H9 (cell line): ENCODE measurements at regions not wholly inside any gene's neighbourhood (a gene's known extent, or its start where the extent isn't known, plus 50 kb on each side); places are given as distances from the start of the nearest gene placed in this dataset.

Experiments used
- DNase-seq: peaks from one replicate; pipeline ENCODE4 v3.0.0-alpha.2; 2017
- H2AFZ ChIP-seq: one replicate; pipeline ENCODE4 v1.6.1; 2013; ENCODE audit warnings: mild to moderate bottlenecking, low read length, control low read depth, moderate library complexity
- H2AK5ac ChIP-seq: 2 replicates; pipeline ENCODE4 v1.6.1; 2013; ENCODE audit warnings: low read length, control low read depth, mixed read lengths; ENCODE audit not compliant: insufficient read length
- H2BK120ac ChIP-seq: one replicate; pipeline ENCODE4 v1.6.1; 2013; ENCODE audit warnings: low read depth, mild to moderate bottlenecking, low read length, control low read depth, inconsistent platforms; ENCODE audit not compliant: poor library complexity, severe bottlenecking
- H2BK12ac ChIP-seq: 2 replicates; pipeline ENCODE4 v1.6.1; 2013; ENCODE audit warnings: low read length, control low read depth, mixed read lengths, low read depth; ENCODE audit not compliant: insufficient read length
- H2BK15ac ChIP-seq: 2 replicates; pipeline ENCODE4 v1.6.1; 2013; ENCODE audit warnings: low read depth, low read length, control low read depth
- H2BK20ac ChIP-seq: one replicate; pipeline ENCODE4 v1.6.1; 2013; ENCODE audit warnings: low read depth, mild to moderate bottlenecking, low read length, control low read depth, inconsistent platforms; ENCODE audit not compliant: poor library complexity, severe bottlenecking
- H2BK5ac ChIP-seq: 2 replicates; pipeline ENCODE4 v1.6.1; 2013; ENCODE audit warnings: low read length, control low read depth, mixed read lengths; ENCODE audit not compliant: insufficient read length
- H3K14ac ChIP-seq: 2 replicates; pipeline ENCODE4 v1.6.1; 2013; ENCODE audit warnings: low read length, control low read depth; ENCODE audit not compliant: insufficient read depth
- H3K18ac ChIP-seq: 2 replicates; pipeline ENCODE4 v1.6.1; 2013; ENCODE audit warnings: low read depth, mild to moderate bottlenecking, mixed read lengths, low read length, control low read depth; ENCODE audit not compliant: insufficient read length
- H3K23ac ChIP-seq: 2 replicates; pipeline ENCODE4 v1.6.1; 2013; ENCODE audit warnings: low read length, control low read depth, mixed read lengths, low read depth; ENCODE audit not compliant: insufficient read length
- H3K23me2 ChIP-seq: 2 replicates; pipeline ENCODE4 v1.6.1; 2013; ENCODE audit warnings: low read depth, mild to moderate bottlenecking, mixed read lengths, low read length, control low read depth; ENCODE audit not compliant: insufficient read length, poor library complexity, severe bottlenecking
- H3K27ac ChIP-seq: 2 replicates; pipeline ENCODE4 v1.5.1; 2013; ENCODE audit warnings: low read length, control low read depth, mixed read lengths, low read depth; ENCODE audit not compliant: insufficient read length
- H3K27me3 ChIP-seq: 2 replicates; pipeline ENCODE4 v1.6.1; 2013; ENCODE audit warnings: low read length, control low read depth, inconsistent platforms; ENCODE audit not compliant: insufficient read depth
- H3K4ac ChIP-seq: 2 replicates; pipeline ENCODE4 v1.6.1; 2013; ENCODE audit warnings: low read depth, mild to moderate bottlenecking, control low read depth, inconsistent platforms, low read length, moderate library complexity
- H3K4me1 ChIP-seq: 2 replicates; pipeline ENCODE4 v1.6.1; 2013; ENCODE audit warnings: low read length, control low read depth, inconsistent platforms; ENCODE audit not compliant: insufficient read depth
- H3K4me2 ChIP-seq: 2 replicates; pipeline ENCODE4 v1.6.1; 2013; ENCODE audit warnings: low read length, control low read depth, mixed read lengths; ENCODE audit not compliant: insufficient read length, insufficient read depth
- H3K56ac ChIP-seq: 2 replicates; pipeline ENCODE4 v1.6.1; 2013; ENCODE audit warnings: low read depth, mild to moderate bottlenecking, mixed read lengths, low read length, control low read depth; ENCODE audit not compliant: insufficient read length
- H3K79me1 ChIP-seq: 2 replicates; pipeline ENCODE4 v1.6.1; 2013; ENCODE audit warnings: low read depth, mild to moderate bottlenecking, moderate library complexity, low read length, control low read depth, inconsistent platforms; ENCODE audit not compliant: insufficient read depth, poor library complexity, severe bottlenecking
- H3K79me2 ChIP-seq: 2 replicates; pipeline ENCODE4 v1.6.1; 2013; ENCODE audit warnings: low read length, control low read depth, inconsistent platforms; ENCODE audit not compliant: insufficient read depth
- H3K9ac ChIP-seq: 2 replicates; pipeline ENCODE4 v1.6.1; 2013; ENCODE audit warnings: low read length, control low read depth, mixed read lengths; ENCODE audit not compliant: insufficient read length; ENCODE audit errors: extremely low read depth
- H3K9me3 ChIP-seq: one replicate; pipeline ENCODE4 v1.6.1; 2013; ENCODE audit warnings: low read depth, low read length, inconsistent platforms; ENCODE audit not compliant: control insufficient read depth
- H3T11ph ChIP-seq: one replicate; pipeline ENCODE4 v1.6.1; 2013; ENCODE audit warnings: mild to moderate bottlenecking, low read length, control low read depth, inconsistent platforms
- H4K20me1 ChIP-seq: one replicate; pipeline ENCODE4 v1.6.1; 2013; ENCODE audit not compliant: control insufficient read depth, insufficient read length, insufficient read depth
- H4K5ac ChIP-seq: 2 replicates; pipeline ENCODE4 v1.6.1; 2013; ENCODE audit warnings: low read depth, mild to moderate bottlenecking, mixed read lengths, low read length, control low read depth; ENCODE audit not compliant: insufficient read length
- H4K8ac ChIP-seq: replicated peaks from 2 replicates; pipeline ENCODE4 v1.6.1; 2013; ENCODE audit warnings: low read length, control low read depth, mixed read lengths, low read depth; ENCODE audit not compliant: insufficient read length
- H4K91ac ChIP-seq: 2 replicates; pipeline ENCODE4 v1.6.1; 2013; ENCODE audit warnings: low read depth, mild to moderate bottlenecking, moderate library complexity, mixed read lengths, low read length, control low read depth; ENCODE audit not compliant: insufficient read length
- H3K27ac Mint-ChIP-seq, 3 experiments: 2 replicates in 2 of 3; 3 replicates in 1 of 3; pipeline ENCODE4 v1.8.0; 2020 to 2021; ENCODE audit warnings: mixed read lengths in 3 of 3, mild to moderate bottlenecking in 1 of 3, moderate library complexity in 1 of 3
- H3K27me3 Mint-ChIP-seq: 2 replicates; pipeline ENCODE4 v1.8.0; 2021; ENCODE audit warnings: low read depth, mild to moderate bottlenecking, moderate library complexity, mixed read lengths
- H3K36me3 Mint-ChIP-seq, 3 experiments: 2 replicates in 2 of 3; 3 replicates in 1 of 3; pipeline ENCODE4 v1.8.0; 2020 to 2021; ENCODE audit warnings: low read depth in 3 of 3, mixed read lengths in 3 of 3; ENCODE audit not compliant: insufficient read depth in 1 of 3
- H3K4me1 Mint-ChIP-seq, 2 experiments: 2 replicates each; pipeline ENCODE4 v1.8.0; 2020; ENCODE audit warnings: mixed read lengths in 2 of 2
- H3K4me3 Mint-ChIP-seq, 2 experiments: 2 replicates in 1 of 2; 3 replicates in 1 of 2; pipeline ENCODE4 v1.8.0; 2020 to 2021; ENCODE audit warnings: mild to moderate bottlenecking in 2 of 2, mixed read lengths in 2 of 2, moderate library complexity in 1 of 2
- H3K9me3 Mint-ChIP-seq, 2 experiments: 2 replicates in 1 of 2; 3 replicates in 1 of 2; pipeline ENCODE4 v1.8.0; 2020; ENCODE audit warnings: mild to moderate bottlenecking in 2 of 2, mixed read lengths in 2 of 2, moderate library complexity in 1 of 2
- WGBS: extraction: QIAGEN DNeasy Blood & Tissue Kit; methylation state at CpG from one replicate; pipeline ENCODE4 v1.1.7; 2013; ENCODE audit warnings: missing lambda C conversion rate, low lambda C conversion rate, mixed read lengths; ENCODE audit not compliant: insufficient read length; ENCODE audit errors: extremely low coverage; 5-methylcytosine and 5-hydroxymethylcytosine counted together
- TF ChIP-seq, protein P1 (sequence below): fragments of 200-600 bp; sonication (generic); conservative IDR thresholded peaks from 3 replicates; pipeline ENCODE4 v1.8.0; 2021; ENCODE audit warnings: antibody characterized with exemption, mild to moderate bottlenecking

GRCh38 chr4:182137343-182137742 is 105.9 kb upstream of the TENM3 start:
- Mint-ChIP-seq H3K4me1 (peaks cover 33 to 41% of the 10 kb centered on the region in 2 experiments), H3K36me3 (peaks cover 0 to 4% (median 3%) of the 10 kb centered on the region in 3 experiments; a peak in 3 of 7 replicates), H3K4me3 (no peak overlapping the region), H3K27me3 (peaks cover 30% of the 10 kb centered on the region), H3K27ac (no peak overlapping the region; a peak in 1 of 7 replicates), H3K9me3 (no peaks in the 10 kb centered on the region)
- Histone ChIP-seq H3K14ac (no peak overlapping the region), H3K9me3 (no peaks in the 10 kb centered on the region), H2BK12ac (no peak overlapping the region), H3K23ac (no peak overlapping the region), H4K20me1 (no peaks in the 10 kb centered on the region), H3K27ac (no peak overlapping the region), H3K56ac (no peak overlapping the region), H2BK120ac (no peak overlapping the region), H2BK20ac (no peak overlapping the region), H3K9ac (no peak overlapping the region), H3K79me2 (no peaks in the 10 kb centered on the region), H4K8ac (no peak overlapping the region), H3K79me1 (no peaks in the 10 kb centered on the region), H3K4me2 (no peak overlapping the region), H2AFZ (no peak overlapping the region), H2BK15ac (no peak overlapping the region), H3K18ac (no peak overlapping the region), H3T11ph (no peak overlapping the region), H2BK5ac (no peak overlapping the region), H3K4me1 (peaks cover 6% of the 10 kb centered on the region; the same call in 1 of the 2 replicates), H4K5ac (no peak overlapping the region), H3K4ac (no peak overlapping the region), H3K27me3 (peaks cover 4% of the 10 kb centered on the region; the same call in 1 of the 2 replicates), H2AK5ac (no peak overlapping the region), H4K91ac (no peak overlapping the region), H3K23me2 (peaks cover 8% of the 10 kb centered on the region)
- no CpG with 5 or more reads among the region's 4 CpGs for WGBS
- no peak for DNase-seq
- TF ChIP-seq, protein P1, sequence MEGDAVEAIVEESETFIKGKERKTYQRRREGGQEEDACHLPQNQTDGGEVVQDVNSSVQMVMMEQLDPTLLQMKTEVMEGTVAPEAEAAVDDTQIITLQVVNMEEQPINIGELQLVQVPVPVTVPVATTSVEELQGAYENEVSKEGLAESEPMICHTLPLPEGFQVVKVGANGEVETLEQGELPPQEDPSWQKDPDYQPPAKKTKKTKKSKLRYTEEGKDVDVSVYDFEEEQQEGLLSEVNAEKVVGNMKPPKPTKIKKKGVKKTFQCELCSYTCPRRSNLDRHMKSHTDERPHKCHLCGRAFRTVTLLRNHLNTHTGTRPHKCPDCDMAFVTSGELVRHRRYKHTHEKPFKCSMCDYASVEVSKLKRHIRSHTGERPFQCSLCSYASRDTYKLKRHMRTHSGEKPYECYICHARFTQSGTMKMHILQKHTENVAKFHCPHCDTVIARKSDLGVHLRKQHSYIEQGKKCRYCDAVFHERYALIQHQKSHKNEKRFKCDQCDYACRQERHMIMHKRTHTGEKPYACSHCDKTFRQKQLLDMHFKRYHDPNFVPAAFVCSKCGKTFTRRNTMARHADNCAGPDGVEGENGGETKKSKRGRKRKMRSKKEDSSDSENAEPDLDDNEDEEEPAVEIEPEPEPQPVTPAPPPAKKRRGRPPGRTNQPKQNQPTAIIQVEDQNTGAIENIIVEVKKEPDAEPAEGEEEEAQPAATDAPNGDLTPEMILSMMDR = no peak
